ENCODE measurements at regions not wholly inside any gene's neighbourhood (a gene's known extent, or its start where the extent isn't known, plus 50 kb on each side); places are given as distances from the start of the nearest gene placed in this dataset.
A peak's percentile ranks its signal among the peaks of the same experiment; 100 is the strongest.

- 82 to 95% methylated on average over 2 of the region's 2 CpGs for WGBS, 2 donors
- H3K4me3 ChIP-seq (replicated peaks in 1 of 3) = no peak overlapping the region
- H3K27me3 ChIP-seq = no peaks in the 10 kb centered on the region
- DNase-seq = no peak
- peaks cover 12 to 13% of the 10 kb centered on the region in 2 donors for H3K4me1 ChIP-seq
- intact Hi-C loops (cut with DNase I) = no loop called here
- no peak overlapping the region for H3K27ac ChIP-seq
- no peak for TF ChIP-seq POLR2A (IDR thresholded peaks at IDR 0.05)
- H3K36me3 ChIP-seq = no peaks in the 10 kb centered on the region
- no peaks in the 10 kb centered on the region for H3K9me3 ChIP-seq
Measured at GRCh38 chr1:59237900-59238299, 59.0 kb upstream of the FGGY start.

DNA sequence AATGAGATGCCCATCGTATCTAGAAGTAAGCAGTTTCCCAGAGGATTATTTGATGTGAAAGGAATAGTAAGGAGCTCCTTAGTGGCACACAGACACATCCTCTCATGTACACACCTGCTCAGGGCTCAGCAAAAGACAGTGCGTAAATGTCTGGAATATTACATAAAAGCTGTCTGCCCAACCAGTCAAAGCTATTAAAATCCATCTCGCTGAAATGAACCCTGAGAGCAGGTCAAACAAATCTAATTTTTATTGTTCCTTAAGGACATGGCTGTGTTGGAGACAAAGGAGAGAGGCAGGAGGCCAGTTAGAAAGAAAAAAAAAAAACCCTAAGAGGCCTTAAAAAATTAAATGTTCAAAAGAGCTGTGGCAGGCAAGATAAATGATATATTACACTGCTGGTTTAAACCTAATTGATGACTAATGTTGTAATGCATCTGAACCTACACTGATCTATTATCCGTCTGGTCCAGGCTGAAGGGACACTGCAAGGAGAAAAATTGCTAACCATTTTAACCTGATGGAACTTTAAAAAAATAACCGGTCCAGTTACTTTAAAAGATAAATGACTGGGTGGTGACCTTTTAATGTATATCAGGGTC is 58.5 kb upstream of the FGGY start:
- DNase-seq = no peak
- no peaks in the 10 kb centered on the region for H3K27me3 ChIP-seq
- no peak overlapping the region for H3K27ac ChIP-seq
- 89 to 91% methylated on average over 5 of the region's 5 CpGs for WGBS, 2 donors
- intact Hi-C loops (cut with DNase I) = no loop called here
- peaks cover 15 to 18% of the 10 kb centered on the region in 2 donors for H3K4me1 ChIP-seq
- H3K36me3 ChIP-seq = no peaks in the 10 kb centered on the region
- H3K4me3 ChIP-seq (replicated peaks in 1 of 3) = no peak overlapping the region
- no peak for TF ChIP-seq POLR2A (IDR thresholded peaks at IDR 0.05)
- TF ChIP-seq, protein P1, sequence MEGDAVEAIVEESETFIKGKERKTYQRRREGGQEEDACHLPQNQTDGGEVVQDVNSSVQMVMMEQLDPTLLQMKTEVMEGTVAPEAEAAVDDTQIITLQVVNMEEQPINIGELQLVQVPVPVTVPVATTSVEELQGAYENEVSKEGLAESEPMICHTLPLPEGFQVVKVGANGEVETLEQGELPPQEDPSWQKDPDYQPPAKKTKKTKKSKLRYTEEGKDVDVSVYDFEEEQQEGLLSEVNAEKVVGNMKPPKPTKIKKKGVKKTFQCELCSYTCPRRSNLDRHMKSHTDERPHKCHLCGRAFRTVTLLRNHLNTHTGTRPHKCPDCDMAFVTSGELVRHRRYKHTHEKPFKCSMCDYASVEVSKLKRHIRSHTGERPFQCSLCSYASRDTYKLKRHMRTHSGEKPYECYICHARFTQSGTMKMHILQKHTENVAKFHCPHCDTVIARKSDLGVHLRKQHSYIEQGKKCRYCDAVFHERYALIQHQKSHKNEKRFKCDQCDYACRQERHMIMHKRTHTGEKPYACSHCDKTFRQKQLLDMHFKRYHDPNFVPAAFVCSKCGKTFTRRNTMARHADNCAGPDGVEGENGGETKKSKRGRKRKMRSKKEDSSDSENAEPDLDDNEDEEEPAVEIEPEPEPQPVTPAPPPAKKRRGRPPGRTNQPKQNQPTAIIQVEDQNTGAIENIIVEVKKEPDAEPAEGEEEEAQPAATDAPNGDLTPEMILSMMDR (IDR thresholded peaks at IDR 0.05) = no peak
- no peaks in the 10 kb centered on the region for H3K9me3 ChIP-seq

- no peak for TF ChIP-seq POLR2A (IDR thresholded peaks at IDR 0.05)
- TF ChIP-seq, protein P1 (IDR thresholded peaks at IDR 0.05) = no peak
- WGBS, 2 donors = 95 to 97% methylated on average over 2 of the region's 2 CpGs
- intact Hi-C loops (cut with DNase I) = no loop called here
Measured at GRCh38 chr1:59238993-59239392, 57.9 kb upstream of the FGGY start.

DNA sequence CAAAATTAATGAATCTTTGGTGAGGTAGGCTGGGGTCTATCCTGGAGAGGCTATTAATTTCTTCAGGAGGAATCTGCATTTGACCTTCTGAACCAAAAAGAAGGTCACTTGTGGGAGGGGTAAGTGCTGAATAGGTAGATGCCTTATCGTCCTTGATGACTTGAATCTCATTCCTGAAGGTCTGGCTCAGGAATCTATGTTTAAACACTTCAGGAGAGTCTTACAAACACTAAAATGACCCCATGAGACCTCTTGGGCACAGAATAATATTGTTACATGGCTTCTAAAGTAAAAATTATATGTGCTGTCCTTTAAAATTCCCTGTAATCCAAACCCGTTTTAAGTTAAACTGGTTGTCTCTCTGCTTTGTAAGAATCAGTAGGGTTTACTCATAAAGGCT is 55.0 kb upstream of the FGGY start:
- Histone ChIP-seq H3K27ac (no peak overlapping the region), H3K4me1 (peaks cover 15 to 20% of the 10 kb centered on the region in 2 donors), H3K4me3 (replicated peaks in 1 of 3) (no peak overlapping the region), H3K36me3 (no peaks in the 10 kb centered on the region), H3K9me3 (no peaks in the 10 kb centered on the region), H3K27me3 (no peaks in the 10 kb centered on the region)
- WGBS, 2 donors = 80 to 84% methylated on average over 2 of the region's 2 CpGs
- TF ChIP-seq POLR2A (IDR thresholded peaks at IDR 0.05) = no peak
- TF ChIP-seq, protein P1 (IDR thresholded peaks at IDR 0.05) = no peak
- no peak for DNase-seq
- intact Hi-C loops (cut with DNase I) = no loop called here

More at GRCh38 chr1:59238993-59239392, 57.9 kb upstream of the FGGY start:
- no peak for DNase-seq
- H3K27ac ChIP-seq = no peak overlapping the region
- H3K9me3 ChIP-seq = no peaks in the 10 kb centered on the region
- no peaks in the 10 kb centered on the region for H3K27me3 ChIP-seq
- no peaks in the 10 kb centered on the region for H3K36me3 ChIP-seq
- H3K4me3 ChIP-seq (replicated peaks in 1 of 3) = no peak overlapping the region
- peaks cover 15 to 20% of the 10 kb centered on the region in 2 donors for H3K4me1 ChIP-seq

GRCh38 chr1:59242370-59242769 is 54.5 kb upstream of the FGGY start:
- peak in 1 of 2 donors; percentile 14 for DNase-seq
- intact Hi-C loops (cut with DNase I) = no loop called here
- 61 to 66% methylated on average over 2 of the region's 2 CpGs for WGBS, 2 donors

More at GRCh38 chr1:59242370-59242769, 54.5 kb upstream of the FGGY start:
- Histone ChIP-seq H3K36me3 (no peaks in the 10 kb centered on the region), H3K4me1 (peaks cover 15 to 20% of the 10 kb centered on the region in 2 donors), H3K4me3 (replicated peaks in 1 of 3) (no peak overlapping the region), H3K27ac (no peak overlapping the region), H3K9me3 (no peaks in the 10 kb centered on the region), H3K27me3 (no peaks in the 10 kb centered on the region)
- no peak for TF ChIP-seq POLR2A (IDR thresholded peaks at IDR 0.05)
- TF ChIP-seq, protein P1 (IDR thresholded peaks at IDR 0.05) = no peak

Measured in thyroid gland (tissue), 4 donors.